Nephron progenitor cell (in vitro differentiated cells): ENCODE measurements at regions not wholly inside any gene's neighbourhood (a gene's known extent, or its start where the extent isn't known, plus 50 kb on each side); places are given as distances from the start of the nearest gene placed in this dataset.

Source experiments
- DNase-seq: peaks from one replicate; pipeline ENCODE4 v3.0.0; 2021
- H3K27ac Mint-ChIP-seq: 2 replicates; pipeline ENCODE4 v1.8.0; 2021; ENCODE audit warnings: mild to moderate bottlenecking, moderate library complexity, mixed read lengths
- H3K27me3 Mint-ChIP-seq: 2 replicates; pipeline ENCODE4 v1.8.0; 2021; ENCODE audit warnings: mild to moderate bottlenecking, low read depth, mixed read lengths; ENCODE audit not compliant: poor library complexity
- H3K36me3 Mint-ChIP-seq: 2 replicates; pipeline ENCODE4 v1.8.0; 2021; ENCODE audit warnings: low read depth, mixed read lengths
- H3K4me1 Mint-ChIP-seq: 2 replicates; pipeline ENCODE4 v1.8.0; 2021; ENCODE audit warnings: mixed read lengths
- H3K4me3 Mint-ChIP-seq: 2 replicates; pipeline ENCODE4 v1.8.0; 2021; ENCODE audit warnings: mild to moderate bottlenecking, moderate library complexity, mixed read lengths
- H3K9me3 Mint-ChIP-seq: 2 replicates; pipeline ENCODE4 v1.8.0; 2021; ENCODE audit warnings: mild to moderate bottlenecking, moderate library complexity, mixed read lengths
- TF ChIP-seq, protein P1 (sequence below): fragments of 200-600 bp; sonication (generic); IDR thresholded peaks from 2 replicates; pipeline ENCODE4 v1.5.0; 2021; ENCODE audit warnings: antibody characterized with exemption

DNA sequence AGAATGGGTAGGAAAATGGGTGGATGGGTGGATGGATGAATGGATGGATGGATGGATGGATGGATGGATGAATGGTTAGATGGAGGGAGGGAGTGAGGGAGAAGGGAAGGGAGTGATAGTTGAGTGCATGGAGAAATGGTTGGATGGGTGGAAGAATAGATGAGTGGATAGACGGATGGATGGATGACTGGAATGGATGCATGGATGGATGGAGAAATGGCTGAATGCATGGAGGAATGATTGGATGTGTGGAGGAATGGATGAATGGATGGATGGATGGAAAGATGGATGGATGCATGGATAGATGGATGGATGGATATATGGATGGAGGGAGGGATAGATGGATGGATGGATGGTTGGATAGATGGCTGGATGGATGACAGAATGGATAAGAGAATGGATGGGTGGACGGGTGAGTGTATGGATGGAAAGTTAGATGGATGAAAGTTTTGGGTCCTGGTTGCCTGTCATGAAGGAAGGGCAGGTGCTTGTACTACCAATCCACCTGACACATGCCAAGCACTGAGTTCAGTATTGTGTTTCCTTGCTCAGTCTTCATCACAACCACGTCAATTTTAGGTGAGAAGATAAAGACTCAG lies 286.5 kb upstream of the RTL1 start:
- TF ChIP-seq, protein P1, sequence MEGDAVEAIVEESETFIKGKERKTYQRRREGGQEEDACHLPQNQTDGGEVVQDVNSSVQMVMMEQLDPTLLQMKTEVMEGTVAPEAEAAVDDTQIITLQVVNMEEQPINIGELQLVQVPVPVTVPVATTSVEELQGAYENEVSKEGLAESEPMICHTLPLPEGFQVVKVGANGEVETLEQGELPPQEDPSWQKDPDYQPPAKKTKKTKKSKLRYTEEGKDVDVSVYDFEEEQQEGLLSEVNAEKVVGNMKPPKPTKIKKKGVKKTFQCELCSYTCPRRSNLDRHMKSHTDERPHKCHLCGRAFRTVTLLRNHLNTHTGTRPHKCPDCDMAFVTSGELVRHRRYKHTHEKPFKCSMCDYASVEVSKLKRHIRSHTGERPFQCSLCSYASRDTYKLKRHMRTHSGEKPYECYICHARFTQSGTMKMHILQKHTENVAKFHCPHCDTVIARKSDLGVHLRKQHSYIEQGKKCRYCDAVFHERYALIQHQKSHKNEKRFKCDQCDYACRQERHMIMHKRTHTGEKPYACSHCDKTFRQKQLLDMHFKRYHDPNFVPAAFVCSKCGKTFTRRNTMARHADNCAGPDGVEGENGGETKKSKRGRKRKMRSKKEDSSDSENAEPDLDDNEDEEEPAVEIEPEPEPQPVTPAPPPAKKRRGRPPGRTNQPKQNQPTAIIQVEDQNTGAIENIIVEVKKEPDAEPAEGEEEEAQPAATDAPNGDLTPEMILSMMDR = no peak
- Mint-ChIP-seq H3K27ac (no peak overlapping the region), H3K4me3 (no peak overlapping the region), H3K27me3 (peaks cover 24% of the 10 kb centered on the region), H3K4me1 (peaks cover 14% of the 10 kb centered on the region), H3K36me3 (no peaks in the 10 kb centered on the region), H3K9me3 (no peaks in the 10 kb centered on the region)
- no peak for DNase-seq

- TF ChIP-seq, protein P1 = no peak
- Mint-ChIP-seq H3K27me3 (peaks cover 25% of the 10 kb centered on the region), H3K9me3 (no peaks in the 10 kb centered on the region), H3K4me3 (no peak overlapping the region), H3K36me3 (no peaks in the 10 kb centered on the region), H3K4me1 (peaks cover 19% of the 10 kb centered on the region), H3K27ac (no peak overlapping the region)
- no peak for DNase-seq
These were observed 287.7 kb upstream of the RTL1 start for GRCh38 chr14:101191101-101191720.

DNA sequence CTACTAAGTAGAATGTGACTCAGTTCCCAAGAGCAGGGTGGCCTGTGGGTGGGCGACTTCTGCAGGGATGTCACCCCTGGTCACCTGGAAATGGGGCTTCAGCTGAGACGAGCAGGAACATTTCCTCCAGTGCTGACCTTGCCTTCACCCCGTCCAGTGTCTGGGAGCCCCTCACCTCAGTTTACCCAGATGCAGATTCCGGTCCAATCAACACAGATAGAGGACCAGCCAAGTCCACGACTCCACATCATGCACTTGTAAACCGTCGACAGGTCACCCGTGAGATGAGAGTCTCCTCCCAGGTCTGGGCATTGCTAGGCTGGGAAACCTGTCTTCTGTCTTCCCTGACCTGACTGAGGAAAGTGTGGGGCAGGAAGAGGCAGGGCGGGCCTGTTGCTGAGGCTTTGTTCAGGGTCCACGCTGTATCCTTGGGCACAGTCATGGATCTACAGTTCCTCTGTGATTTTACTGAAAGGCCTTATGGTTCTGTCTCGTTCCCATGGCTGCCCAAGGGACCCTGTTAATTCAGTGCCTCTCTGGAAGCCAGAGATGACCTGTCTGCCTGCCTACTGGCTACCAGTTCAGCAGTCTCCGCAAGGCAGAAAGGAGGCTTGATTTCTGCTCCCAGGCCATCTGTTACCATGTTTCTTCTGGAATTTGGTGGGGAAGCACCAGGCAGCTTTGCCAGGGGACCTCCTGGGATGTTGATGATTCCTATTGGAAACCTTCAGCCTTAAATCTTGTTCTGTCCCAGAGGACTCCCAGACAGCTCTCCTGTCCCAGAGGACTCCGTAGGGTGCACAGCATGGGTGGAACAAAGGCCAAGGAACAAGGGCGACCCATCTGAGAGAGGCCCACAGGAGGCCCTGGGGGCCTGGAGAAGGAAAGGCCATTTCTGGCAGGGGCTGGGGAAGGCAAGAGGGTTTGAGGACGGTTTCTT lies 288.5 kb upstream of the RTL1 start:
- no peaks in the 10 kb centered on the region for H3K36me3 Mint-ChIP-seq
- TF ChIP-seq, protein P1 = no peak
- H3K27ac Mint-ChIP-seq = no peak overlapping the region
- no peaks in the 10 kb centered on the region for H3K9me3 Mint-ChIP-seq
- DNase-seq = no peak
- peaks cover 28% of the 10 kb centered on the region for H3K27me3 Mint-ChIP-seq
- peaks cover 18% of the 10 kb centered on the region for H3K4me1 Mint-ChIP-seq
- H3K4me3 Mint-ChIP-seq = no peak overlapping the region

DNA sequence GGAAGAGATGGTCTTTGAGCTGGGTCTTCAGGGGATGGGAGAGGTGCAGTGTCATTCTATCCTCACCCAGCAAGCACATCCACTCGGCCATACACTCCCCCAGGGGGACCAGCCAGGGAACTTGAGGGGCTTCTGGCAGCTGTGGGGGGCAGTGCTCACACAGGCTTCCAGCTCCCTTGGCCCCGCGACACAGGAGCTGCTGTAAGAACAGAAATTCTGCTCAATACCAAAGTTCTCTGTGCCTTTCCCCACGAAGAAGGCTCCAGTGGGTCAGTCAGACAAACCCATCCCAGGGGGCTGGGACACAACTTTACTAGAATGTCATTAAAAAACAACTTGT lies 289.1 kb upstream of the RTL1 start:
- Mint-ChIP-seq H3K27ac (no peak overlapping the region), H3K36me3 (no peaks in the 10 kb centered on the region), H3K4me1 (peaks cover 18% of the 10 kb centered on the region), H3K4me3 (no peak overlapping the region), H3K9me3 (no peaks in the 10 kb centered on the region), H3K27me3 (peaks cover 26% of the 10 kb centered on the region)
- no peak for DNase-seq
- TF ChIP-seq, protein P1 = no peak

GRCh38 chr14:101193106-101193844 lies 289.8 kb upstream of the RTL1 start:
- peaks cover 18% of the 10 kb centered on the region for H3K4me1 Mint-ChIP-seq
- H3K36me3 Mint-ChIP-seq = no peaks in the 10 kb centered on the region
- TF ChIP-seq, protein P1 = no peak
- no peaks in the 10 kb centered on the region for H3K9me3 Mint-ChIP-seq
- peaks cover 24% of the 10 kb centered on the region for H3K27me3 Mint-ChIP-seq
- H3K4me3 Mint-ChIP-seq = no peak overlapping the region
- no peak overlapping the region for H3K27ac Mint-ChIP-seq
- DNase-seq = no peak
